ENCODE measurements at regions not wholly inside any gene's neighbourhood (a gene's known extent, or its start where the extent isn't known, plus 50 kb on each side); places are given as distances from the start of the nearest gene placed in this dataset.

DNA sequence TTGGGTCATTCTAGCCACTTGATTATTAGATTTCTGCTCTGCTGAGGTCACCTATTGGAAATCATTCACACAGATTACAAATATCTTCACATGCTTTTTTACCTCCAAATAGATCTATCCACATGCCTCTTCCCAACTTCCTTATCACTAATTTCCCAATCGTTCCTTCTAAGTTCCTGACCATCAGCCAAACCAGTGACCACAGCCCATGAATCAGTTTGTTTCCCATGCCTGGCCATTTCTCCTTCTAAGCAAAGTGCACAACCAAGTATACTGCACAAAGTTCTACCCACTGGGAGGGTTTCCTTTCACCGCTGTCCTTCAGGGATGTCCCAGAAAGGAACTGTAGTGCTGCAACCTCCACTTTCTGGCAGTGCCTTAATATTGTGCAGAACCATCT is 140.5 kb upstream of the SYNDIG1 start:
- DNase-seq, result no peak
- TF ChIP-seq, protein P1, sequence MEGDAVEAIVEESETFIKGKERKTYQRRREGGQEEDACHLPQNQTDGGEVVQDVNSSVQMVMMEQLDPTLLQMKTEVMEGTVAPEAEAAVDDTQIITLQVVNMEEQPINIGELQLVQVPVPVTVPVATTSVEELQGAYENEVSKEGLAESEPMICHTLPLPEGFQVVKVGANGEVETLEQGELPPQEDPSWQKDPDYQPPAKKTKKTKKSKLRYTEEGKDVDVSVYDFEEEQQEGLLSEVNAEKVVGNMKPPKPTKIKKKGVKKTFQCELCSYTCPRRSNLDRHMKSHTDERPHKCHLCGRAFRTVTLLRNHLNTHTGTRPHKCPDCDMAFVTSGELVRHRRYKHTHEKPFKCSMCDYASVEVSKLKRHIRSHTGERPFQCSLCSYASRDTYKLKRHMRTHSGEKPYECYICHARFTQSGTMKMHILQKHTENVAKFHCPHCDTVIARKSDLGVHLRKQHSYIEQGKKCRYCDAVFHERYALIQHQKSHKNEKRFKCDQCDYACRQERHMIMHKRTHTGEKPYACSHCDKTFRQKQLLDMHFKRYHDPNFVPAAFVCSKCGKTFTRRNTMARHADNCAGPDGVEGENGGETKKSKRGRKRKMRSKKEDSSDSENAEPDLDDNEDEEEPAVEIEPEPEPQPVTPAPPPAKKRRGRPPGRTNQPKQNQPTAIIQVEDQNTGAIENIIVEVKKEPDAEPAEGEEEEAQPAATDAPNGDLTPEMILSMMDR (IDR thresholded peaks at IDR 0.05), result no peak
- Mint-ChIP-seq H3K27ac (no peak overlapping the region), H3K9me3 (no peaks in the 10 kb centered on the region), H3K4me1 (peaks cover 0 to 10% of the 10 kb centered on the region in 2 donors), H3K27me3 (ENCODE audit: low read depth in 2 of 2) (no peaks in the 10 kb centered on the region), H3K4me3 (no peak overlapping the region), H3K36me3 (no peaks in the 10 kb centered on the region)
- Histone ChIP-seq H3K27ac (ENCODE audit: low read length) (no peak overlapping the region), H3K36me3 (ENCODE audit: control insufficient read depth, insufficient read depth, low read length) (no peaks in the 10 kb centered on the region), H3K4me3 (ENCODE audit: low read length) (no peak overlapping the region), H3K27me3 (ENCODE audit: control insufficient read depth, insufficient read depth, low read length) (no peaks in the 10 kb centered on the region), H3K4me1 (ENCODE audit: control insufficient read depth, insufficient read depth, low read length) (no peaks in the 10 kb centered on the region), H3K9me3 (ENCODE audit: control insufficient read depth, insufficient read depth, low read length) (no peaks in the 10 kb centered on the region)
- 70% methylated on average over 2 of the region's 2 CpGs for WGBS (ENCODE audit: insufficient coverage)
- ATAC-seq, result no peak
- intact Hi-C loops (cut with micrococcal nuclease), result loop anchor here (10.0 kb wide), 1 partner anchor 64 kb away; no protein-coding TSS in a partner anchor

DNA sequence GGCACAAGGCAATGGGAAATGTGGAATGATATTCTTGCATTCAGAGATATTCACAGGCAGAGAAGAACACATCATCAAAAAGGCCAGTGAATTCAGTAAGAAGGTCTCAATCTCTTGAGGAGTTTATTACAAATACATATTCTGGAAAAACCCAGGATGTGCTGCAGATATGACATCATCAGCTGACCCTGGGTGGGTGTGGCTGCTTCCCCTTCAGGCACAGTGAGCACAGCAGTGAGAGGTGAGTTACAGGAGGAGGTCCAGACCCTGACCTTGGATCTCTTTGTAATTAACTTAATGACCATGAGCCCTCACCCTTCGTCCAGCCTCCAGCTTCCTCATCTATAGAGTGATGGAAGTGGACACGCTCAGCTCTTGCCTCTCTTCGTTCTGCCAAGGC is 147.5 kb upstream of the SYNDIG1 start:
- WGBS (ENCODE audit: insufficient coverage), result 85% methylated on average over 3 of the region's 3 CpGs
- H3K36me3 ChIP-seq (ENCODE audit: control insufficient read depth, insufficient read depth, low read length), result no peaks in the 10 kb centered on the region
- no peak for DNase-seq
- Mint-ChIP-seq H3K27ac (no peak overlapping the region), H3K9me3 (no peaks in the 10 kb centered on the region), H3K36me3 (no peaks in the 10 kb centered on the region), H3K27me3 (ENCODE audit: low read depth in 2 of 2) (peaks cover 0 to 5% of the 10 kb centered on the region in 2 donors), H3K4me1 (peaks cover 8 to 21% of the 10 kb centered on the region in 2 donors), H3K4me3 (no peak overlapping the region)
- TF ChIP-seq, protein P1 (IDR thresholded peaks at IDR 0.05), result no peak
- H3K4me1 ChIP-seq (ENCODE audit: control insufficient read depth, insufficient read depth, low read length), result peaks cover 17% of the 10 kb centered on the region
- no peak overlapping the region for H3K4me3 ChIP-seq (ENCODE audit: low read length)
- no peak for ATAC-seq
- H3K27me3 ChIP-seq (ENCODE audit: control insufficient read depth, insufficient read depth, low read length), result no peaks in the 10 kb centered on the region
- H3K9me3 ChIP-seq (ENCODE audit: control insufficient read depth, insufficient read depth, low read length), result no peaks in the 10 kb centered on the region
- no peak overlapping the region for H3K27ac ChIP-seq (ENCODE audit: low read length)
- intact Hi-C loops (cut with micrococcal nuclease), result loop anchor here (10.0 kb wide), 1 partner anchor 57 kb away; no protein-coding TSS in a partner anchor

DNA sequence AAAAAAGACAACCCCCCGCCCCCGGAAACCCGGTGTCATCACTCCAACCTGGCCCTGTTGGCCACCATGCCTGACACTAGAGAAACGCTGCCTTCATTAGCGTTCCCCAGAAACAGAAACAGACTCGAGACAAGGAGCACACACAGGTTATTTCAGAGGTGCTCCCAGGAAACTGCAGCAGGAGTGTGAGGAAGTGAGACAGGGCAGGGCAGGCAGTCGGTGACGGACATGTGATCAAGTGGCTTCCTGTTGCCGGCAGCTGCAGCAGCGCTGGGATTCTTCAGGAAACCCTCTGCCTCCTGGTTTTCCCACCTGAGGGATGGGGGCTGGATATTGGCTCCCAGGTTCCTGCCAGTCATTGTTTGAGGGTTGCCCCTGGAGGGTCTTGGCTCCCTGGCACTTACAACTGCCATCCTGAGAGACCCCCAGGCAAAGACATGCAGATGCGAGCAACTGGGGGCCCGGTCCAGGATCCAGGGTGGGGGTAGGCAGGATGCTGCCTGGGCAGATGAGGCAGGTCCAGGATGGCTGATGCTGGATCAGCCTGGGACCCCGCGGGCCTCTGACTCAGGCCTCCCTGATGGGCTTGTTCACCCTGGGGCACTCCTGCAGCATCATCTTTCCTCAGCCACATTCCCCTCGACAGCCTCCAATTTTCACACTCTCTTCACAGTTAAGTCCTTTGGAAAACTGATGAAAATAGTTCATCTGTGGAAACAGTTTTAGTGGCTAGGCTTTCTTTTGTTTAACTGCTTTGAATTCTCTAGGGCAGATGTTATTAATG is 150.7 kb upstream of the SYNDIG1 start:
- Histone ChIP-seq H3K27ac (ENCODE audit: low read length) (no peak overlapping the region), H3K27me3 (ENCODE audit: control insufficient read depth, insufficient read depth, low read length) (no peaks in the 10 kb centered on the region), H3K36me3 (ENCODE audit: control insufficient read depth, insufficient read depth, low read length) (no peaks in the 10 kb centered on the region), H3K4me3 (ENCODE audit: low read length) (no peak overlapping the region), H3K4me1 (ENCODE audit: control insufficient read depth, insufficient read depth, low read length) (peaks cover 17% of the 10 kb centered on the region), H3K9me3 (ENCODE audit: control insufficient read depth, insufficient read depth, low read length) (no peaks in the 10 kb centered on the region)
- intact Hi-C loops (cut with micrococcal nuclease), result no loop called here
- H3K27ac Mint-ChIP-seq, result no peak overlapping the region
- H3K4me1 Mint-ChIP-seq, result peaks cover 8 to 11% of the 10 kb centered on the region in 2 donors
- peaks cover under 1 to 5% of the 10 kb centered on the region in 2 donors for H3K27me3 Mint-ChIP-seq (ENCODE audit: low read depth in 2 of 2)
- H3K9me3 Mint-ChIP-seq, result no peaks in the 10 kb centered on the region
- no peaks in the 10 kb centered on the region for H3K36me3 Mint-ChIP-seq
- no peak overlapping the region for H3K4me3 Mint-ChIP-seq
- 49% methylated on average over 14 of the region's 15 CpGs for WGBS (ENCODE audit: insufficient coverage)
- peak in 1 of 2 donors; percentile 5 for DNase-seq
- ATAC-seq, result no peak
- TF ChIP-seq, protein P1 (IDR thresholded peaks at IDR 0.05), result no peak
